ENCODE measurements at regions not wholly inside any gene's neighbourhood (a gene's known extent, or its start where the extent isn't known, plus 50 kb on each side); places are given as distances from the start of the nearest gene placed in this dataset.
"Not testable (repeated sequence)": the region's sequence is repeated elsewhere in the genome, so short reads cannot be mapped to it uniquely, and the experiment has no call there.

DNA sequence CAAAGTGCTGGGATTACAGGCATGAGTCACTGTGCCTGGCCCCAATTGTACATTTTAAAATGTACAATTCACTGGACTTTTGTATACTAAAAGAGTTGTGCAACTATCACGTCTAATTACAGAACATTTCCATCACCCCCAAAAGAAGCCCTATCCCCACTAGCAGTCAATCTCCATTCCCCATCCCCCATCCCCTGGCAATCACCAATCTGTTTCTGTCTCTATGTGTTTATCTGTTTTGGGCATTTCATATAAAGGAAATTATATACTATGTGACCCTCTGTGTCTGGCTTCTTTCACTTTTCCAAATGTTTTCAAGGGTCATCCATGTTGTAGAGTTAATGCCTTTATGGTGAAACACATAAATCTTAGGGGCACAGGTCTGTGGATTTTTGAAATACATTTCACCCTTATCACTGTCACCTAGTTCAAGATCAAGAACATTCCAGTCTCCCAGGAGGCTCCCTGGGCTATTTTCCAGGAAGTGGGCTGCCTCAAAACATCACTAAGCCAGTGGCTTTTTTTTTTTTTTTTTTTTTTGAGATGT, 129.2 kb downstream of the CRLF3 start:
- H4K20me1 ChIP-seq (replicated peaks; ENCODE audit: control insufficient read depth, insufficient read depth, low read length); H3K27me3 ChIP-seq (ENCODE audit: control insufficient read depth in 2 of 2, insufficient read depth in 2 of 2, low read length in 2 of 2); H3K9me3 ChIP-seq (replicated peaks; ENCODE audit: control insufficient read depth, insufficient read depth, low read depth, low read length); BruUV-seq (replicated peaks); H3K36me3 ChIP-seq (ENCODE audit: control insufficient read depth, insufficient read depth, low read length); H3K9ac ChIP-seq (ENCODE audit: insufficient read depth in 1 of 2, low read depth in 2 of 2, low read length in 2 of 2); H3K79me2 ChIP-seq (ENCODE audit: control insufficient read depth, insufficient read depth, low read length); H3K4me2 ChIP-seq (ENCODE audit: insufficient read depth, low read length); intact Hi-C loops (cut with micrococcal nuclease); in situ Hi-C loops (cut with MboI); CTCF ChIA-PET (ENCODE audit: low intra/inter-chr PET ratio); H3K27ac ChIP-seq (ENCODE audit: extremely low read depth, low read depth, low read length); H3K9me1 ChIP-seq (ENCODE audit: control insufficient read depth, insufficient read depth, low read length); DNase-seq (ENCODE audit: extremely low read depth in 1 of 4, low spot score in 3 of 4); POLR2A ChIA-PET; H2AFZ ChIP-seq (ENCODE audit: low read depth, low read length); ATAC-seq; H3K4me3 ChIP-seq: not testable (repeated sequence)
- 14% methylated on average over 1 of the region's 1 CpG for WGBS (ENCODE audit: insufficient coverage, low coverage, missing lambda C conversion rate)
- peaks cover 0 to 17% of the 10 kb centered on the region in 2 experiments; a peak in 2 of 5 replicates for H3K4me1 ChIP-seq (replicated peaks in 1 of 2; ENCODE audit: control insufficient read depth in 2 of 2, insufficient read depth in 2 of 2, low read length in 2 of 2)
- peak; percentile 78 for FAIRE-seq

DNA sequence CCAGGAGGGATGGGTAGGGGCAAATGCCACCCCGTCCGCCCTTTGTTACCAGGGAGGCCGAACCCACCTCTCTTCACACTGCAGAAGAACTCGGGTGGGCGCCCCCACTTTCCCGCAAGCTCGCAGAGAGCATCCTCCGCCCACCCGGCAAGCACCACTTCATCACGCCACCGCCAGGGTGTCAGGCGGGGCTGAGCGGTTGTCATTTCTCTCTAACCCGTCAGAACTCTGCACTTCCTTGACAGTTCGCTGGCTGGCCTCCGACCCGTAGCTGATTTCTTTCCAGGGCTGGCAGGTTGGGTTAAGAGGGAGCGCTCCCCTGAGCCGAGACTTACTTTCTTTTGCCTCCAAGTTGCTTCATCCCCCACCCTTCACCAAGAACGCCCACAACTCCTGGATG, 130.7 kb downstream of the CRLF3 start:
- H3K4me3 ChIP-seq; CTCF ChIA-PET (ENCODE audit: low intra/inter-chr PET ratio); intact Hi-C loops (cut with micrococcal nuclease); H3K27me3 ChIP-seq (ENCODE audit: control insufficient read depth in 2 of 2, insufficient read depth in 2 of 2, low read length in 2 of 2); H3K9ac ChIP-seq (ENCODE audit: insufficient read depth in 1 of 2, low read depth in 2 of 2, low read length in 2 of 2); H3K79me2 ChIP-seq (ENCODE audit: control insufficient read depth, insufficient read depth, low read length); H3K9me3 ChIP-seq (replicated peaks; ENCODE audit: control insufficient read depth, insufficient read depth, low read depth, low read length); H3K36me3 ChIP-seq (ENCODE audit: control insufficient read depth, insufficient read depth, low read length); BruUV-seq (replicated peaks); H3K9me1 ChIP-seq (ENCODE audit: control insufficient read depth, insufficient read depth, low read length); H4K20me1 ChIP-seq (replicated peaks; ENCODE audit: control insufficient read depth, insufficient read depth, low read length); in situ Hi-C loops (cut with MboI); POLR2A ChIA-PET; H3K27ac ChIP-seq (ENCODE audit: extremely low read depth, low read depth, low read length): not testable (repeated sequence)
- DNase-seq (ENCODE audit: extremely low read depth in 1 of 4, low spot score in 3 of 4) (peak; percentile 28 to 61 (median 34)), ATAC-seq (peak; percentile 89), FAIRE-seq (peak; percentile 68)
- WGBS (ENCODE audit: insufficient coverage, low coverage, missing lambda C conversion rate), result under 1% methylated on average over 14 of the region's 20 CpGs
- H3K4me2 ChIP-seq (ENCODE audit: insufficient read depth, low read length), result peak overlapping the region; percentile 25; the same call in 1 of the 2 replicates
- H2AFZ ChIP-seq (ENCODE audit: low read depth, low read length), result peak overlapping the region; percentile 62; the same call in 1 of the 2 replicates
- peaks cover 0 to 15% of the 10 kb centered on the region in 2 experiments; a peak in 2 of 5 replicates for H3K4me1 ChIP-seq (replicated peaks in 1 of 2; ENCODE audit: control insufficient read depth in 2 of 2, insufficient read depth in 2 of 2, low read length in 2 of 2)
- TF ChIP-seq CREM (IDR thresholded peaks at IDR 0.05; ENCODE audit: low read depth) (0 out of 2 replicates have a peak, but pooled peaks have one; percentile 36), RCOR1 (IDR thresholded peaks at IDR 0.05; ENCODE audit: borderline replicate concordance in 1 of 2, low read depth in 2 of 2, low read length in 2 of 2) (0 out of 4 replicates have a peak, but pooled peaks of 1 of the 2 experiments have one; percentile 21), SAFB (IDR thresholded peaks at IDR 0.05; ENCODE audit: borderline replicate concordance, low read depth, low read length) (peak; percentile 73; the same call in 1 of the 2 replicates), EGR1 (conservative IDR thresholded peaks at IDR 0.05) (peak; percentile 53), HDAC2 (IDR thresholded peaks at IDR 0.05) (0 out of 2 replicates have a peak, but pooled peaks have one; percentile 34), MEIS2 (IDR thresholded peaks at IDR 0.05; ENCODE audit: partially characterized antibody) (peak; percentile 61)
- TF ChIP-seq, protein P1, sequence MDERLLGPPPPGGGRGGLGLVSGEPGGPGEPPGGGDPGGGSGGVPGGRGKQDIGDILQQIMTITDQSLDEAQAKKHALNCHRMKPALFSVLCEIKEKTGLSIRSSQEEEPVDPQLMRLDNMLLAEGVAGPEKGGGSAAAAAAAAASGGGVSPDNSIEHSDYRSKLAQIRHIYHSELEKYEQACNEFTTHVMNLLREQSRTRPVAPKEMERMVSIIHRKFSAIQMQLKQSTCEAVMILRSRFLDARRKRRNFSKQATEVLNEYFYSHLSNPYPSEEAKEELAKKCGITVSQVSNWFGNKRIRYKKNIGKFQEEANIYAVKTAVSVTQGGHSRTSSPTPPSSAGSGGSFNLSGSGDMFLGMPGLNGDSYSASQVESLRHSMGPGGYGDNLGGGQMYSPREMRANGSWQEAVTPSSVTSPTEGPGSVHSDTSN (CRISPR knock-in tag; IDR thresholded peaks at IDR 0.05; ENCODE audit: low read depth), result not testable (repeated sequence)
- TF ChIP-seq, protein P1 (tag; conservative IDR thresholded peaks at IDR 0.05; ENCODE audit: low read depth), result peak; percentile 43; the same call in 1 of the 2 replicates
- TF ChIP-seq, protein P2, sequence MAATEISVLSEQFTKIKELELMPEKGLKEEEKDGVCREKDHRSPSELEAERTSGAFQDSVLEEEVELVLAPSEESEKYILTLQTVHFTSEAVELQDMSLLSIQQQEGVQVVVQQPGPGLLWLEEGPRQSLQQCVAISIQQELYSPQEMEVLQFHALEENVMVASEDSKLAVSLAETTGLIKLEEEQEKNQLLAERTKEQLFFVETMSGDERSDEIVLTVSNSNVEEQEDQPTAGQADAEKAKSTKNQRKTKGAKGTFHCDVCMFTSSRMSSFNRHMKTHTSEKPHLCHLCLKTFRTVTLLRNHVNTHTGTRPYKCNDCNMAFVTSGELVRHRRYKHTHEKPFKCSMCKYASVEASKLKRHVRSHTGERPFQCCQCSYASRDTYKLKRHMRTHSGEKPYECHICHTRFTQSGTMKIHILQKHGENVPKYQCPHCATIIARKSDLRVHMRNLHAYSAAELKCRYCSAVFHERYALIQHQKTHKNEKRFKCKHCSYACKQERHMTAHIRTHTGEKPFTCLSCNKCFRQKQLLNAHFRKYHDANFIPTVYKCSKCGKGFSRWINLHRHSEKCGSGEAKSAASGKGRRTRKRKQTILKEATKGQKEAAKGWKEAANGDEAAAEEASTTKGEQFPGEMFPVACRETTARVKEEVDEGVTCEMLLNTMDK (IDR thresholded peaks at IDR 0.05; ENCODE audit: borderline replicate concordance, insufficient read depth, low read depth, low read length, poor library complexity, severe bottlenecking), result peak; percentile 38
